Activated naive CD8-positive, alpha-beta T cell treated with anti-CD3 and anti-CD28 coated beads for 36 hours (primary cell): ENCODE measurements at regions not wholly inside any gene's neighbourhood (a gene's known extent, or its start where the extent isn't known, plus 50 kb on each side); places are given as distances from the start of the nearest gene placed in this dataset.

ENCODE experiments used
- DNase-seq: peaks from one replicate; pipeline ENCODE4 v3.0.0; 2021
- H3K27ac Mint-ChIP-seq: one replicate; pipeline ENCODE4 v1.8.0; 2022; ENCODE audit warnings: mild to moderate bottlenecking, moderate library complexity, mixed read lengths
- H3K27me3 Mint-ChIP-seq: one replicate; pipeline ENCODE4 v1.8.0; 2022; ENCODE audit warnings: mild to moderate bottlenecking, mixed read lengths
- H3K36me3 Mint-ChIP-seq: one replicate; pipeline ENCODE4 v1.8.0; 2021; ENCODE audit warnings: mild to moderate bottlenecking, mixed read lengths
- H3K4me1 Mint-ChIP-seq: one replicate; pipeline ENCODE4 v1.8.0; 2021; ENCODE audit warnings: mixed read lengths
- H3K4me3 Mint-ChIP-seq: one replicate; pipeline ENCODE4 v1.8.0; 2022; ENCODE audit warnings: mild to moderate bottlenecking, moderate library complexity, mixed read lengths
- H3K9me3 Mint-ChIP-seq: one replicate; pipeline ENCODE4 v1.8.0; 2022; ENCODE audit warnings: mixed read lengths

DNA sequence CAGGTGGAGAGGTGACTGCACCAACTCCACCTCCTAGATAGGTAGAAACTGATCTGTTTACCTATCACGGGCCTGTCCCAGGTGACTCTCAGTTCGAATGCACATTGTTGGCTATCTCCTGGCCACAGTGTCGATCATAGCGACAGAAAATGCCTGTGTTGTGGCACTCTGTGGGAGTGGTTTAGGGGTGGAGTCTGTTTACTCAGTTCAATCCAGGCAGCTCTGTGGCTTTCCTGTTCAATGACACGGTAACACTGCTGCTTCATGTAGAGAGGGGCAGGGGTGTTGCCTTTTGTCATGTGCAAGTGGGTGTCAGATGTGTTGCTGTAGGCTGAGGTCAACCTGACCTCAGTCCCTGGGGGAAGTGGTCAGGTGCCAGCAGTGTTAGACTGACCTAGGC is 1602.4 kb downstream of the TECRL start:
- H3K9me3 Mint-ChIP-seq: peaks cover 4% of the 10 kb centered on the region
- no peaks in the 10 kb centered on the region for H3K36me3 Mint-ChIP-seq
- H3K4me3 Mint-ChIP-seq: no peak overlapping the region
- H3K27me3 Mint-ChIP-seq: no peaks in the 10 kb centered on the region
- H3K4me1 Mint-ChIP-seq: no peaks in the 10 kb centered on the region
- DNase-seq: no peak
- H3K27ac Mint-ChIP-seq: no peak overlapping the region

DNA sequence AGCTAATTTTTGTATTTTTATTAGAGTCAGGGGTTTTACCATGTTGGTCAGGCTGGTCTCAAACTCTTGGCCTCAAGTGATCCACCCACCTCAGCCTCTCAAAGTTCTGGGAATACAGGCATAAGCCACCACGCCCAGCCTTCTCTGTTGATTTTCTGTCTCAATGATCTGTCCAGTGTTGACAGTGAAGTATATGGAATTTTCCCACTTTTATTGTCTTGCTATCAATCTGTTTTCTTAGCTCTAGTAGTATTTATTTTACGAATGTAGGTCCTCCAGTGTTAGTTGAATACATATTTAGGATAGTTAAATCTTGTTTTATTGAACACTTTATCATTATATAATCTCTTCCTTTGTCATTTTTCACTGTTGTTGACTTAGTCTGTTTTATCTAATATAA is 1603.9 kb downstream of the ADGRL3 start:
- H3K27ac Mint-ChIP-seq: no peak overlapping the region
- no peaks in the 10 kb centered on the region for H3K27me3 Mint-ChIP-seq
- no peaks in the 10 kb centered on the region for H3K4me1 Mint-ChIP-seq
- no peaks in the 10 kb centered on the region for H3K36me3 Mint-ChIP-seq
- peaks cover 10% of the 10 kb centered on the region for H3K9me3 Mint-ChIP-seq
- H3K4me3 Mint-ChIP-seq: no peak overlapping the region
- DNase-seq: no peak

DNA sequence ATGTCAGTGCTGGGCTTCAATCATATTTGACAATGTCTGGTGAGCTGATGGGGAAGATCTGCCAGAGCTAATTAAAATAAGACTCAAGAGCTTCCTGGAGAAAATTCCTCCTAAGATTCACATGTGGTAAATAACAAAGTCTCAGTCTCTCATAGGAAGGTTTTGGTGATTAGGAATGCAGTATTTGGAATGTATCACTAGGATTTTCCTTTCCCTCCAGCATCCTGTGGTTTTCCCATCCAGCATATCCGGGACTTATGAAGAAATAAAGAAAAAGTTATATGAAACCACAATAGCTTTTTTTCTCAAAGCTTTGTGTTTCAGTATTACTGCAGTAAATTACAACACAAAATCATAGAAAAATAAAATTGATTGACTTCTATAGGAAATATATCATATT is 1597.1 kb downstream of the ADGRL3 start:
- no peaks in the 10 kb centered on the region for H3K27me3 Mint-ChIP-seq
- H3K4me1 Mint-ChIP-seq: no peaks in the 10 kb centered on the region
- no peak overlapping the region for H3K27ac Mint-ChIP-seq
- no peak for DNase-seq
- peaks cover 16% of the 10 kb centered on the region for H3K9me3 Mint-ChIP-seq
- H3K4me3 Mint-ChIP-seq: no peak overlapping the region
- no peaks in the 10 kb centered on the region for H3K36me3 Mint-ChIP-seq

DNA sequence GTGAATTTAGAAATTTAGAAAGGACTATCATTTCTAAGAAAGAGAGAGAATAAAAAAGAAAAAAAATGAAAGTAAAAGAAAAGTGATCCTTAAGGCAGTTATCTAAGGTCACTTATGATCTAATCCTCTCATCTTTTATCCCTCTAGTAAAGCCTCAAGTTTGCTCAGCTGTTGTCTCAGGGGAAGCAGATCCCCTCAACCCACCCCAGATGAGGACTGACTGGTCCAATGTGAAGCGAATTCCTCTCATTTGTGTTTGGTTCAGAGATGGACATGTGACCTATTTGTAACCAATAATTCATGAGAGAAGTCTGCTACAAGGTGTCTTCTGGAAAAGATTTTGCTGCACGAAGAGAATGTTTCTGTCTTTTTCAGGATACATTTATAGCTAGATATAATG is 1591.3 kb downstream of the ADGRL3 start:
- no peaks in the 10 kb centered on the region for H3K27me3 Mint-ChIP-seq
- DNase-seq: no peak
- H3K27ac Mint-ChIP-seq: no peak overlapping the region
- no peaks in the 10 kb centered on the region for H3K36me3 Mint-ChIP-seq
- peaks cover 3% of the 10 kb centered on the region for H3K9me3 Mint-ChIP-seq
- H3K4me3 Mint-ChIP-seq: no peak overlapping the region
- no peaks in the 10 kb centered on the region for H3K4me1 Mint-ChIP-seq

DNA sequence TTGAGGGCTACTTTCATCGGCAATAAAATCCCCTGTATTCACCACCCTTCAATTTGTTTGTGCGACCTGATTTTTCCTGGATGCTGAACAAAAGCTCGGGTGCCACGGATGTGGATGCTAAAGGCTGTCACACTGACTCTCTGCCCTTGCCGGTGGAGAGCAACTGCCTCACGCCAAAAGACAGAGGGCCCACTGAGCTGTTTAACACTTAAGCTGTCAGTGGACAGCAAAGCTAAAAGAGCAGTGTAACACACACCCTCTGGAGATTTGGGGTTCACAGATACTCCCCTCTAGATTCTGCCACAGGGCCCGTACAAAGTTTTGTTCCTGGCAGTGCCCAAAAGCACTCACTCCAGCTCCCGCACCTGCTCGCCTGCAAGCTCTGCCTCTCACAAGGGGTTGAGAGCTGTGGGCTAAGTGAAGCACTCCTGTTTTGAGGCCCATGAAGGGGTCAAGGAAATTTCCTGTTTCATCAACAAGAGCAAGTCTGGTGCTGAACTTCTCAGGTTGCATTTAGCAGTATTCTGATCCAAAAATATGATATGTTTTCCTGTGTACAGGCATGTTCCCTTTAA is 1571.9 kb downstream of the ADGRL3 start:
- Mint-ChIP-seq H3K9me3 (peaks cover 5% of the 10 kb centered on the region), H3K4me3 (no peak overlapping the region), H3K36me3 (no peaks in the 10 kb centered on the region), H3K27me3 (no peaks in the 10 kb centered on the region), H3K27ac (no peak overlapping the region), H3K4me1 (no peaks in the 10 kb centered on the region)
- no peak for DNase-seq

DNA sequence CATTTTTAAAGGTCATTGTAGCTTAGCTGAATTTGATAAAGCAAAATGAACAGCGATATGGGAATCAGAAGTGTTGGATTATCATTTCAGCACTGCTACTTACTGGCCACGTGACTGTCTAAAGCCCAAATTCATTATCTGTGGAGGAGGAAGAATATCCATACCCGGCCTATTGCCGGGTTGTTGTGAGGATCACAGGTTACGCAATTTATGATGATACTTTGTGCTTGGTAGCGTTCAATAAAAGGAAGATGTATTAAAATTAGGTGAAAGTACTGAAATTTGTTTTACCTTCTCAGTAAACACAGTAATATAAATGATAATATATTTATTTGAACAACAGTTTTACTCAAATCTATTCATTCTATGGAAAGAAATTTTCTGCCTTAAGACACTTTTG is 1540.2 kb downstream of the ADGRL3 start:
- no peaks in the 10 kb centered on the region for H3K27me3 Mint-ChIP-seq
- no peak overlapping the region for H3K4me3 Mint-ChIP-seq
- H3K4me1 Mint-ChIP-seq: no peaks in the 10 kb centered on the region
- no peaks in the 10 kb centered on the region for H3K36me3 Mint-ChIP-seq
- no peak overlapping the region for H3K27ac Mint-ChIP-seq
- peaks cover 7% of the 10 kb centered on the region for H3K9me3 Mint-ChIP-seq
- DNase-seq: no peak

DNA sequence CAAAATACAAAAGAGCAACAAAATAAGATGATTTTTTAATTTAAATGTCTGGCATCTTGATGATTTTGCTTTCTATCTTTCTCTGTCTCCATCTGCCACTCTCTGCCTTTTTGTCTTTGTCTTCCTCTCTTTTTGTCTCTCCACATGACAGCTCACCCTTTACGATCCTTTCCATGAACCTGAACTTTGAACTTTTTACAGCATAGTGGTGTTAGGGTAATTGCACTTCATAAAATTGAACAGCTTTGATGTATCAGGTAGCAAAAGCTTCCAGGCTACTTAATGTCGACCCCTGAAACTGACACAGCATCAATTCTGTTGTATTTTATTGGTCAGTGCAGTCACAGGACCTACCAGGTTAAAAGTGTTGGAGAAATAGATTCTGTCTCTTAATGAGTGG is 1517.0 kb downstream of the ADGRL3 start:
- Mint-ChIP-seq H3K36me3 (no peaks in the 10 kb centered on the region), H3K4me1 (no peaks in the 10 kb centered on the region), H3K4me3 (no peak overlapping the region), H3K27me3 (no peaks in the 10 kb centered on the region), H3K9me3 (peaks cover 4% of the 10 kb centered on the region), H3K27ac (no peak overlapping the region)
- no peak for DNase-seq

DNA sequence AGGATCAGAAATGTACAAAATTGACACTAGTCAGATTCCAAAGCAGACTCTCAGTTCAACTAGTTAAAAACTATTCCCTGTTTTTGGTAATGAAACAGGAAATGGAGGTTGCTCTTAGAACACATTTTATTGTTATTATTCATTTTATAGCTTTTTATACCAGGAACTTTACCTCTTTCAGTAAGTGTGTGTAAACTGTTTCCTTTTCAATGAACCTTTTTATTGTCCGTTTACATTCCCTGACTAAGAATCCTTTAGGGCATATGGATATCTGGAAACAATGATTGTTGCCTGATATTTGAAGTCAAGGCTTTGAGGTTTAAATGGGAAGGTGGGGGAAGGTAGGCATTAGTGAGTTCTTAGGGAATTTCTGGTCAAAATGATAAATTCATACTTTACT is 1511.4 kb downstream of the ADGRL3 start:
- Mint-ChIP-seq H3K36me3 (no peaks in the 10 kb centered on the region), H3K9me3 (peaks cover 6% of the 10 kb centered on the region), H3K4me3 (no peak overlapping the region), H3K4me1 (no peaks in the 10 kb centered on the region), H3K27me3 (no peaks in the 10 kb centered on the region), H3K27ac (no peak overlapping the region)
- DNase-seq: no peak

DNA sequence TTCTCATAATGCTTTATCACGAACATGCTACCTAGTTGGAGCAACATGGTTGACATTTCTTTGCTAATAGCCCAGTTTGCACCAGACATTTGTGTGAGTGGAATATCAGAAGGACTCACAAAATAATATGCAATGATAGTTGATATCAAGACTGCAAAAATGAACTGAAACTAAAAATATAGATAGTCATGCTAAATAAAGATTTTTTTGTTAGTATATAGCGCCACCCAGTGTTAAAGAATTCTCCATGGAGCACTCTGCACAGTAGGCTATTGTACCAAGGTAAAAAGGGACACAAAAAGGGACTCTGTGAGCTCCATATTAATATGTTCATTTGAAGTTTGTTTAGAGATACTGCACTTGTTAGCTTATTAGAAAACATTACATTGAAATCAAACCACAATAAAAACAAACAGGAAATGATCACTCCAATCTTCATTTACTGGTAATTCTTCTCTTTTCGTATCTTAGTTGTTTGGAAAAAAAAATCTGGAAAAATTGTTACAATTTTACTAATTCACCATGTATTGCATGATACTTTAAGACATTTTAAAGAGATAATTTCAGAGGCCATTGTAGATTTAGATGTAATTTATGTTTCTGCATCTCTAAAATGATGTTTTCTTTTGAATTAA is 1509.6 kb downstream of the ADGRL3 start:
- Mint-ChIP-seq H3K4me3 (no peak overlapping the region), H3K4me1 (no peaks in the 10 kb centered on the region), H3K36me3 (no peaks in the 10 kb centered on the region), H3K27me3 (no peaks in the 10 kb centered on the region), H3K27ac (no peak overlapping the region), H3K9me3 (peaks cover 4% of the 10 kb centered on the region)
- no peak for DNase-seq

DNA sequence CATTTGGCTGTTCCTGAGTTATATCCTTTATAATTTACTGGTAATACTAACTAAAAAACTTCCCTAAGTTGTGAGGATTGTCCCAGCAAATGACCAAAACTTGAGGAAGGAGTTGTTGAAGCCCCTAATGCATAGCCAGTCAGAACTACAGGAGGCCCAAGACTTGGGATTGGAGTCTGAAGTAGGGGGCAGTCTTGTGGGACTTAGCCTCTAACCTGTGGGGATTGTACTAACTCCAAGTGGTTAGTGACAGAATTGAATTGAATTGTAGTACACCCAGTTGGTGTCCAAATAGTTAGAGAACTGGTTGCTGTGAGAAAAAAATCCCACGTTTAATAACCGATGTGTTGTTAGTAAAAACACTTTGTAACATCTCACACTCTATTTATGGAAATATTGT is 1506.3 kb downstream of the ADGRL3 start:
- no peaks in the 10 kb centered on the region for H3K36me3 Mint-ChIP-seq
- H3K9me3 Mint-ChIP-seq: peaks cover 4% of the 10 kb centered on the region
- no peak overlapping the region for H3K4me3 Mint-ChIP-seq
- DNase-seq: no peak
- H3K4me1 Mint-ChIP-seq: no peaks in the 10 kb centered on the region
- no peaks in the 10 kb centered on the region for H3K27me3 Mint-ChIP-seq
- H3K27ac Mint-ChIP-seq: no peak overlapping the region

DNA sequence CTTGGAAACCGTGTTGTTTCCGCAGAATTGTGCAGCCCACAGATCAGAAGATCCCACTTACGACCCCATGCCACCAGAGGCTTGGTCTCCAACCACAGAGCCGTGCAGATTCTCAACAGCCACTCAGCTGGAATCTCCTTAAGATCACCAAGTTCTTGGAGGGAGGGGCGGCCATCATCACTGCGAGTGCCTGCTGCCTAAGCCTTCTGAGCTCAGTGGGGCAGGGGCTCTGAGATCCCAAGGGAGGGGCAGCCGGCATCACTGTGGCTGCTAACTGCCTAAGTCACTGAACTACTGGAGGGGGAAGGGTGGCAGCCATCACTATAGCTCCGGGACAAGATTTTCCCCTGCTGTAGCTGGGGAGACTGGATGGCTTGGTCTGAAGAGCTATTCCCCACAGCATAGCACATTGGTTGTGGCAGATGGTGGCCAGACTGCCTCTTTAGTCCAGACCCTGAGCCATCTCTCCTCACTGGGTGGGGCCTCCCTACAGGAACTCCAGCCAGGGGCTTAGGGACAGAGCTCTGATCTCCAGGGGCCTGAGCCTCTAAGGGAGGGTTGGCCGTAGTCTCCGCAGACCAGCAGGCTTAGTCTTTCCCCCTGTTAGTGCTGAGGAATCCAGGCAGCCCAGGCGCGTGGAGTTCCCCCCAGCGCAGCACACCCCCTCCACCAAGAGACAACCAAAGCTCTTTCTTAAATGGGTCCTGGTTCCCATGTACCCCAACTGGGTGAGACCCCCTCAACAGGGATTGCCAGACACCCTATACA is 1483.9 kb downstream of the ADGRL3 start:
- no peak for DNase-seq
- H3K36me3 Mint-ChIP-seq: no peaks in the 10 kb centered on the region
- peaks cover 7% of the 10 kb centered on the region for H3K9me3 Mint-ChIP-seq
- no peak overlapping the region for H3K27ac Mint-ChIP-seq
- H3K4me1 Mint-ChIP-seq: no peaks in the 10 kb centered on the region
- H3K27me3 Mint-ChIP-seq: no peaks in the 10 kb centered on the region
- H3K4me3 Mint-ChIP-seq: no peak overlapping the region

DNA sequence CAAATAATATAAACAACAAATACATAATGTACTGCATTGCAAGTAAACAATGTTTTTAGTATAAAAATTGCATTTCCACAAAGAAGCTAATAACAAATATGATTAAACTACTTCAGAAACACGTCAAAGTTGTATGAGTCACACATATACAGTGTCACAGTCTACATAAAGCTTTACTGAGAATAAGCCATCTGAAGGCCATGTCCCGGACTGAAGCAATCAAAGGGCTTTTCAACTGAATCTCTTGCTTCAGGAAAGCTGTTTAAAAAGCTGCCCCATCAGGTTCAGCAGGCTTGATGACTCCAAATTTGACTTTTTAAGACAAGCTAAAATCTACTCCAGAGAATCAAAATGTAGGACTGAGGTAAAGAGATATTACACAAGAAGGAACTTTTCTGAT is 1476.8 kb downstream of the ADGRL3 start:
- Mint-ChIP-seq H3K9me3 (peaks cover 12% of the 10 kb centered on the region), H3K27ac (no peak overlapping the region), H3K36me3 (no peaks in the 10 kb centered on the region), H3K4me3 (no peak overlapping the region), H3K27me3 (no peaks in the 10 kb centered on the region), H3K4me1 (no peaks in the 10 kb centered on the region)
- DNase-seq: no peak

DNA sequence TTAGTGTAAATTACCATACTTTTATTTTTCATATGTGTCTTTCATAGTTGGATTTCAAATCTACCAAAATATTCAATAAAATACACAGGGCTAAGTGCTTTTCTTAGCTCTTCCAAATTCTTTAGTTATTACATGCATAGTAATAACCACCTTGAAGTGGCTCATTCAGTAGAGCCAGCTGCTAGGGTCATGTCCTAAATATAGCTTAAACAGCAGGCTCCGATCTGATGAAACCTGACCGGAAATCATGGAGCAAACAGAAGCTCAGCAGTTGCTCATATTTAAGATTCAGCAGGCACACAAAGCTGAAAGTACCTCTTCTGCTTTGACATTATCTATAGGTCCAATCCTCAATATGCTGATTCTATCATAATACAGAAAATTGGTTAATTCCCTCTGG is 1470.4 kb downstream of the ADGRL3 start:
- H3K36me3 Mint-ChIP-seq: no peaks in the 10 kb centered on the region
- H3K4me1 Mint-ChIP-seq: no peaks in the 10 kb centered on the region
- H3K27ac Mint-ChIP-seq: no peak overlapping the region
- no peak overlapping the region for H3K4me3 Mint-ChIP-seq
- H3K9me3 Mint-ChIP-seq: peaks cover 5% of the 10 kb centered on the region
- no peaks in the 10 kb centered on the region for H3K27me3 Mint-ChIP-seq
- no peak for DNase-seq

DNA sequence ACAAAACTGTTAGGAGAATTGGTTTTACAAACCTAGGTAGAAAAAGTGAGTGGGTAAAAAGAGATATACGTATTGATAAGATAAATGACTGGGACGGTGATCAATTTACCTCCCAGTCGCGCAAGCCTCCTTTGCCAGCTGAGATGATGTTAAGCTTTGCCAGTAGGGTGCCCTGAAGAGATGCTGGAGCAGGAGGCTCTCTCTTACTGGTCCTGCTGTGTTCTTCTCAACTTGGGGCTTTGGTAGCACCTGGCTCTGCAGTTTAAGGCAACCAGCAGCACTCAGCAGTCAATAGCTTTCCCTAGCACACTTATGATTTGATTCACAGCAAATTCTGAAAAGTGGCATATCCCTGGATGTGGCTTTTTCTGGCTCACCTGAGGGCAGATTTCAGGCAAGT is 1461.7 kb downstream of the ADGRL3 start:
- Mint-ChIP-seq H3K4me3 (no peak overlapping the region), H3K27me3 (no peaks in the 10 kb centered on the region), H3K9me3 (no peaks in the 10 kb centered on the region), H3K36me3 (no peaks in the 10 kb centered on the region), H3K4me1 (no peaks in the 10 kb centered on the region), H3K27ac (no peak overlapping the region)
- DNase-seq: no peak

DNA sequence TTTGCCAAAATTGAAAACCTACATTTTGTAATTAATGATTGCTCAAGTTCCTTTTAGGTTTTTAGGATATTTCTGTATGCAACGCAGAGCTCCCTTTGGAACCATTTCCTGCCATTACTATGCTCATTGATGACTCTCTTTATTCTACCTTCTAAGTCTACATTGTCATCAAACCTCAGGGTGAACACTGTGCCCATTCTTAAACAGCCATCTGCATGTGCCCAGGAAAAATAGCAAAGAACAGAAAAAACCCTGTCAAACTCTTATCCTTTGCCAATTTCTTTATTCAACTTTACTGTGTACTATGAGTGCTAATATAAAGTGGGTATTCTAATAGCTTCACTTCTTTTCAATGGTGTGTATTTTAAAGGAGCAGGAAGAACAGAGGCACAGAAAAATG is 1455.9 kb downstream of the ADGRL3 start:
- Mint-ChIP-seq H3K36me3 (no peaks in the 10 kb centered on the region), H3K9me3 (no peaks in the 10 kb centered on the region), H3K27ac (no peak overlapping the region), H3K27me3 (no peaks in the 10 kb centered on the region), H3K4me3 (no peak overlapping the region), H3K4me1 (no peaks in the 10 kb centered on the region)
- DNase-seq: no peak

DNA sequence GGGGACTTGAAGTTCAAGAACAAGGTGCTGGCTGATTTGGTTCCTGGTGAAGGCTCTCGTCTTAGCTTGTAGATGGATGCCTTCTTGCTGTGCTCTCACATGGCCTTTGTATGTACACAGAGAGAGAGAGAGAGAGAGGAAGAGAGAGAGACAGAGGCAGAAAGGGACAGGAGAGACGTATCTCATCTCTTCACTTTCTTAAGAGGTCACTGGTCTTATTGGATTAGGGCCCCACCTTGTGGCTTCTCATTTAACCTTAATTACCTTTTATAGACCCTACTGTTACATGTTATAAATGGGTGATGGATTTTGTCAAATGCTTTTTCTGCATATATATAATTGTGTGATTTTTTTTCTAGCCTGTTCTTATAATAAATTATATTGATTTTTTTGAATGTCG is 1444.2 kb downstream of the ADGRL3 start:
- Mint-ChIP-seq H3K4me3 (no peak overlapping the region), H3K4me1 (no peaks in the 10 kb centered on the region), H3K9me3 (peaks cover 9% of the 10 kb centered on the region), H3K27ac (no peak overlapping the region), H3K27me3 (no peaks in the 10 kb centered on the region), H3K36me3 (no peaks in the 10 kb centered on the region)
- no peak for DNase-seq
